ENCODE measurements at regions not wholly inside any gene's neighbourhood (a gene's known extent, or its start where the extent isn't known, plus 50 kb on each side); places are given as distances from the start of the nearest gene placed in this dataset.
"Not testable (repeated sequence)": the region's sequence is repeated elsewhere in the genome, so short reads cannot be mapped to it uniquely, and the experiment has no call there.

GRCh38 chr13:79990048-79990447 is 350.9 kb downstream of the SPRY2 start:
- no peak for TF ChIP-seq CTCF (IDR thresholded peaks at IDR 0.05; ENCODE audit: low read depth, low read length)
- no peak overlapping the region for H3K4me3 ChIP-seq (ENCODE audit: low read depth, low read length)

DNA sequence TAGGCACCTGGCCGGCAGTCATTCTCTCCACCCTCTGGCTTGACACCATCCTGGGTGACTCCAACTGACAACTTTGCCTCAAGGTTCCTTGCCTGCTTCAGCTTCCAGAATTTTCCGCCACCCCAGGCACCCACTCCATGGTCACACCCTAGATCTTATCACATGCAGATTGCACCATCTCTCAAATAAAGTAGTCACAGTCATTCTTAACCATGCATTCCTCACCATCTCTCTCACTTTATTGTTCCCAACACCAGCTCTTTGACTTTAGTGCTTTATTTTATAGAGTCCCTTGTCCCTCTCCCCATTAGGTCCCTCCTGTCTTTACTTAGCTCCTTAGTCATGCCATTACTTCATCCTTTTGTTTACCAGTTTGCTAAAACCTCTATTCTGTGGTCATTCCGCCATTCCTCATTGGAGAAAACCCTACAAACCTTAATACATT is 351.7 kb downstream of the SPRY2 start:
- no peak for TF ChIP-seq CTCF (IDR thresholded peaks at IDR 0.05; ENCODE audit: low read depth, low read length)
- H3K4me3 ChIP-seq (ENCODE audit: low read depth, low read length): no peak overlapping the region

DNA sequence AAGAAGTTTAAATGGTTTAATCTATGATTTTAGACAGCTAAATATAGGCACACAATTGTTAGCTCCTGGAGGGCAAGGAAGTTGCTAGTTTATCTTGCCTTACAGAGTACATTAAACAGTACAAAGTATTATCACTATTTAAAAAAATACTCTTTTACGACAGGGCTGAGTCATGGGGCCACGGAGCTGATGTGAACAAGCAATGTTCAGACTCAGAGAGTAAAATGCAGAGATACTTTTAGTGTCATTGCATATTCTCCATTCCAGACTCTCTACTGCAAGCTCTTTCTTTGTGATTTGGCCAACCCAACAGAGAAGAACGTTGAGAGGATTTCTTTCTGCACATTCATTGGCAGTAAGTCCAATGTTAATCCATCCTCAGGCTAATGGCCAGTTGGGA is 352.4 kb downstream of the SPRY2 start:
- H3K4me3 ChIP-seq (ENCODE audit: low read depth, low read length): no peak overlapping the region
- TF ChIP-seq CTCF (IDR thresholded peaks at IDR 0.05; ENCODE audit: low read depth, low read length): no peak

DNA sequence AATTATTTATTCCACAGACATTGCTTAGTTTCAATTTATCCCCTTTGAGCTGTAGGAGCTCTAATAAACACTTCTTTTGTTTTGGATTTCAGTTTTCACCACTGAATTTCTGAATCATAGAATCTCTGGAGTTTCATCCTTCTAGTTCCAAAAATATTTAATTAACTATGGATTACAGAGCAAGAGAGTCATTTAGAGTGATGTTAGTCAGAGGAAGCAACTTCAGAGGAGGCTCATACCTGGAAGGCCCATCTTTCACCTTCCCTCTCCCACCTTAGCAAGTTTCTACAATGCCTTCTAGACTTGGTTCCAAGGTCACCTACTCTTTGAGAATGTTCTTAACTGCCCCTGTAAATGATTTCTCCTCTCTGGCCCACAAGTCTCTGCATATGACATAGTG is 353.2 kb downstream of the SPRY2 start:
- no peak overlapping the region for H3K4me3 ChIP-seq (ENCODE audit: low read depth, low read length)
- TF ChIP-seq CTCF (IDR thresholded peaks at IDR 0.05; ENCODE audit: low read depth, low read length): no peak

DNA sequence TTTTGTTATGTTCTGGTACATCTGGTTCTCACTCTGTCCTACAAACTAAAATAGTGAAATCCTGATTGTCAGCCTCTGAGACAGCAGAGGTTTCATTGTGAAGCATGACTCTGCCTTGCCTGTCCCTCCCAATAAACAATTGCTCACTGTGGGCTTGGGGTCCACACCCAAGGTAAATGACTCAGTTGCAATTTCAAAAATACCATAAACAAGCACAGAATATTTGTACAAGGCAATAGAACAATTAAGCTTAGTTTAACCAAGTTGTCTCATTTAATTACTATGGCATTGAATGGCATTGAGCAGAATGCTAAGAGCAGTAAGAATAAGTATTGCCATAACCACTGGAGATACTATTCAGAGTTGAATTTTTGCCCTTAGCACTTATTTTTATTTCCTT is 353.6 kb downstream of the SPRY2 start:
- no peak overlapping the region for H3K4me3 ChIP-seq (ENCODE audit: low read depth, low read length)
- no peak for TF ChIP-seq CTCF (IDR thresholded peaks at IDR 0.05; ENCODE audit: low read depth, low read length)

DNA sequence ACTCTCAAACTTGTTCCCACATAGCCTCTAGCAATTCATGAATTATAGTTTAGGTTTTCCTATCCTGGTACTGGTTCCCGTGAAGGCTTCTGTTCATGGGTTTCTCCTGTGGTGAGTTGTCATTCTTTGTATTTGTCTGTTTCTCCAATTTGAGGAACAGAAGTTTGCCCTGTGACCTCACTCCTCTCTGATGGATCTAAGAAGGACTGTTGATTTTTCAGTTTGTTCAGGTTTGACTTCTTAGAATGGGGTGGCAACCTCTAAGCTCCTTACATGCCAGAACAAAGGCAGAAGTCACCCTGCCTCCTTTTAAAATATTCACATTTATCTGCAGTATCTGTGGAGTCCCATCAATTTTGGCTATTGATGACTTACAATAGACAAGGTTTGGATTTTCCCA is 354.0 kb downstream of the SPRY2 start:
- no peak for TF ChIP-seq CTCF (IDR thresholded peaks at IDR 0.05; ENCODE audit: low read depth, low read length)

GRCh38 chr13:79974935-79975650 is 365.8 kb downstream of the SPRY2 start:
- H3K4me3 ChIP-seq (ENCODE audit: low read depth, low read length): not testable (repeated sequence)

More for the DNA sequence above, 354.0 kb downstream of the SPRY2 start:
- H3K4me3 ChIP-seq (ENCODE audit: low read depth, low read length): no peak overlapping the region

DNA sequence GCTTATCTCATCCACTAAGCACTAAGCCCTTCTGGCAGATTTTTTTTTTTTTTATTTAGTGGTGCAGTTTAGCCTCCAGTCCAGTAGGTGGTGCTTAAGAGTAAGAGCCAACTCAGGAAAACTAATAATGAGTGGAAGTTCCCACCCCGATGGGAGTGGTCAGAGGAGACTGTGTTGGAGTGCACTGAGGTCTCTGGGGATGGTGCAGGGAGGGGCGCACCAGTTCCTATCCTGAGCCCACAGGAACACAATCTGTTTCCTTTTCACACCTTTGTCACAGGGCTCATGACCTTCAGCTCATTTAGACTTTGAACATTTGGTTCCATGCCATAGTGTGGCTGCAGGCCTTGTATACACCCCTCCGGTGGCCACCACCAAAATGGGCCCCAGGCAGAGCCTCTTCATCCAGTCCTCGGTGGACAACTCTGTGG is 367.4 kb downstream of the SPRY2 start:
- H3K4me3 ChIP-seq (ENCODE audit: low read depth, low read length): no peak overlapping the region
- peak; percentile 34 for TF ChIP-seq CTCF (IDR thresholded peaks at IDR 0.05; ENCODE audit: low read depth, low read length)

Measured in WI38 (cell line).